ENCODE measurements at regions not wholly inside any gene's neighbourhood (a gene's known extent, or its start where the extent isn't known, plus 50 kb on each side); places are given as distances from the start of the nearest gene placed in this dataset.

DNA sequence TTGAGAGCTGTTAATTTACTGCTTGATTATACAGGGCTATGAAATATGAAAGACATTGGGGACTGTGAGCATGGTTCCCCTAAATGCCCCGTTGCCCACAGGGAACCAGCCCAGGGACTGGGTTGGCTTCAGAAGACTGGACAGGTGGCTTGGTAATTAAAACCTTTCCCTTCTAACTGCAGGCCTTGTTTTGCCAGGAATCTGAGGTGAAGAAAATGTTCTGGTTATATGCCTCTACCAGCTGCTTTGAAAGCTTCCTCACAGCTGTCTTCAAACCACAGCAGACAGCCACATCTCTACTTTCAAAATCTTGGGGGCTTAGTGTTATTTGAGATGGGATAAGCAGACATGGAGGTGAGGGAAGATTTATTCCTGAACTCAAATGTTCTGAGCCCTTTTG, 153.3 kb upstream of the SPRY4 start:
- no peaks in the 10 kb centered on the region for H3K9me3 ChIP-seq (replicated peaks; ENCODE audit: control insufficient read depth, insufficient read depth, low read length)
- no peak for FAIRE-seq
- H3K4me3 ChIP-seq (replicated peaks in 1 of 3; ENCODE audit: insufficient read depth in 1 of 3, low read depth in 1 of 3, low read length in 3 of 3), result no peak overlapping the region
- BruUV-seq (replicated peaks), result no TSS peak
- dilution Hi-C loops (cut with MboI; ENCODE audit: extremely low pct_ligation_motif_present, low sequenced_read_pairs), result no loop called here
- ChIA-PET POLR2A (interaction anchor here (0.6 kb wide), 2 partner anchors 26 to 181 kb away, joined by 4 read pairs; no protein-coding TSS in a partner anchor), CTCF (no interaction called here)
- no peaks in the 10 kb centered on the region for H4K20me1 ChIP-seq (replicated peaks; ENCODE audit: control insufficient read depth, extremely low read depth, insufficient read depth, low read length)
- no peaks in the 10 kb centered on the region for H3K36me3 ChIP-seq (ENCODE audit: control insufficient read depth in 2 of 2, extremely low read depth in 1 of 2, insufficient read depth in 2 of 2, low read length in 2 of 2)
- no peak overlapping the region for H3K4me2 ChIP-seq (ENCODE audit: insufficient read depth, low read length)
- H2AFZ ChIP-seq (ENCODE audit: low read depth, low read length), result no peak overlapping the region
- no peaks in the 10 kb centered on the region for H3K4me1 ChIP-seq (ENCODE audit: control insufficient read depth, extremely low read depth, insufficient read depth, low read length)
- DNase-seq (ENCODE audit: low read depth, low spot score), result no peak
- TF ChIP-seq POLR2A (IDR thresholded peaks at IDR 0.05; ENCODE audit: low read depth, low read length) (no peak), JUN (IDR thresholded peaks at IDR 0.05; ENCODE audit: borderline replicate concordance, insufficient read depth, insufficient read length, low read depth) (no peak), EZH2 (IDR thresholded peaks at IDR 0.05; ENCODE audit: borderline replicate concordance, low read depth, low read length, severe bottlenecking) (no peak), GATA2 (IDR thresholded peaks at IDR 0.05; ENCODE audit: insufficient read depth, insufficient read length, low read depth, low read length) (no peak), FOS (IDR thresholded peaks at IDR 0.05; ENCODE audit: borderline replicate concordance, insufficient read depth, low read length) (no peak), MYC (IDR thresholded peaks at IDR 0.05; ENCODE audit: low read depth, low read length) (no peak), POLR2AphosphoS5 (IDR thresholded peaks at IDR 0.05; ENCODE audit: insufficient read depth, low read depth, low read length) (no peak)
- TF ChIP-seq, protein P1, sequence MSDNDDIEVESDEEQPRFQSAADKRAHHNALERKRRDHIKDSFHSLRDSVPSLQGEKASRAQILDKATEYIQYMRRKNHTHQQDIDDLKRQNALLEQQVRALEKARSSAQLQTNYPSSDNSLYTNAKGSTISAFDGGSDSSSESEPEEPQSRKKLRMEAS (IDR thresholded peaks at IDR 0.05; ENCODE audit: insufficient read depth, insufficient read length), result no peak
- TF ChIP-seq, protein P2, sequence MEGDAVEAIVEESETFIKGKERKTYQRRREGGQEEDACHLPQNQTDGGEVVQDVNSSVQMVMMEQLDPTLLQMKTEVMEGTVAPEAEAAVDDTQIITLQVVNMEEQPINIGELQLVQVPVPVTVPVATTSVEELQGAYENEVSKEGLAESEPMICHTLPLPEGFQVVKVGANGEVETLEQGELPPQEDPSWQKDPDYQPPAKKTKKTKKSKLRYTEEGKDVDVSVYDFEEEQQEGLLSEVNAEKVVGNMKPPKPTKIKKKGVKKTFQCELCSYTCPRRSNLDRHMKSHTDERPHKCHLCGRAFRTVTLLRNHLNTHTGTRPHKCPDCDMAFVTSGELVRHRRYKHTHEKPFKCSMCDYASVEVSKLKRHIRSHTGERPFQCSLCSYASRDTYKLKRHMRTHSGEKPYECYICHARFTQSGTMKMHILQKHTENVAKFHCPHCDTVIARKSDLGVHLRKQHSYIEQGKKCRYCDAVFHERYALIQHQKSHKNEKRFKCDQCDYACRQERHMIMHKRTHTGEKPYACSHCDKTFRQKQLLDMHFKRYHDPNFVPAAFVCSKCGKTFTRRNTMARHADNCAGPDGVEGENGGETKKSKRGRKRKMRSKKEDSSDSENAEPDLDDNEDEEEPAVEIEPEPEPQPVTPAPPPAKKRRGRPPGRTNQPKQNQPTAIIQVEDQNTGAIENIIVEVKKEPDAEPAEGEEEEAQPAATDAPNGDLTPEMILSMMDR (IDR thresholded peaks at IDR 0.05; ENCODE audit: extremely low read depth in 1 of 2, insufficient read depth in 1 of 2, low read depth in 1 of 2, low read length in 2 of 2), result no peak
- no peaks in the 10 kb centered on the region for H3K27me3 ChIP-seq (ENCODE audit: control insufficient read depth in 2 of 2, insufficient read depth in 2 of 2, low read length in 2 of 2)
- no peaks in the 10 kb centered on the region for H3K9me1 ChIP-seq (replicated peaks; ENCODE audit: control insufficient read depth, extremely low read depth, insufficient read depth, low read length)
- no peak overlapping the region for H3K27ac ChIP-seq (ENCODE audit: insufficient read depth, low read depth, low read length)
- H3K9ac ChIP-seq (replicated peaks; ENCODE audit: extremely low read depth, insufficient read depth, low read length), result no peak overlapping the region
- intact Hi-C loops (cut with micrococcal nuclease), result no loop called here
- H3K79me2 ChIP-seq (ENCODE audit: control insufficient read depth, insufficient read depth, low read length), result no peaks in the 10 kb centered on the region
